GM12892 (cell line): ENCODE measurements at regions not wholly inside any gene's neighbourhood (a gene's known extent, or its start where the extent isn't known, plus 50 kb on each side); places are given as distances from the start of the nearest gene placed in this dataset.

Experiments used
- POLR2A ChIP-seq: IDR thresholded peaks from 2 replicates; pipeline ENCODE4 v1.6.1; 2011; ENCODE audit warnings: low read depth, low read length, control low read depth
- POLR2AphosphoS5 ChIP-seq: IDR thresholded peaks from 2 replicates; pipeline ENCODE4 v1.6.1; 2011; ENCODE audit warnings: low read depth, low read length, control low read depth
- TAF1 ChIP-seq: IDR thresholded peaks from 2 replicates; pipeline ENCODE4 v1.6.1; 2011; ENCODE audit warnings: low read depth, mild to moderate bottlenecking, control low read depth, low read length, borderline replicate concordance

GRCh38 chr17:12579288-12579687, 86.4 kb upstream of the MYOCD start:
- TF ChIP-seq POLR2A (no peak), POLR2AphosphoS5 (no peak), TAF1 (no peak)
